Peyer's patch (tissue), 4 donors: ENCODE measurements at regions not wholly inside any gene's neighbourhood (a gene's known extent, or its start where the extent isn't known, plus 50 kb on each side); places are given as distances from the start of the nearest gene placed in this dataset.

Experiments used
- DNase-seq, 3 donors: peaks; one replicate each; pipeline ENCODE4 v3.0.0-alpha.2; 2017 to 2019
- H3K27ac ChIP-seq, 4 donors: fragments of 200-600 bp; sonication (generic); one replicate each; pipeline ENCODE4 v1.5.1; 2016 to 2019
- H3K27me3 ChIP-seq, 2 donors: fragments of 200-600 bp; sonication (generic); one replicate each; pipeline ENCODE4 v1.5.1; 2019
- H3K36me3 ChIP-seq, 3 donors: fragments of 200-600 bp; sonication (generic); one replicate each; pipeline ENCODE4 v1.5.1; 2016 to 2019
- H3K4me1 ChIP-seq, 4 donors: fragments of 200-600 bp; sonication (generic); one replicate each; pipeline ENCODE4 v1.5.1; 2016 to 2019
- H3K4me3 ChIP-seq, 4 donors: fragments of 200-600 bp; sonication (generic); 1 replicate in 3 of 4; 2 replicates in 1 of 4; pipeline ENCODE4 v1.5.1; 2016 to 2019; ENCODE audit warnings: mild to moderate bottlenecking in 1 of 4
- H3K9me3 ChIP-seq, 4 donors: fragments of 200-600 bp; sonication (generic); one replicate each; pipeline ENCODE4 v1.5.1; 2016 to 2019; ENCODE audit warnings: mild to moderate bottlenecking in 1 of 4
- CTCF ChIP-seq, 6 experiments: fragments of 450-650 bp in 4 of 6; fragments of 200-600 bp in 2 of 6; sonication (generic) in 1 of 6; IDR thresholded peaks; one replicate each; pipeline ENCODE4 v1.5.1; 2017 to 2019; ENCODE audit warnings: antibody characterized with exemption in 6 of 6, mild to moderate bottlenecking in 3 of 6, moderate library complexity in 1 of 6
- POLR2A ChIP-seq, 2 donors: fragments of 450-650 bp; IDR thresholded peaks; one replicate each; pipeline ENCODE4 v1.5.1; 2017; ENCODE audit warnings: antibody characterized with exemption in 2 of 2, mild to moderate bottlenecking in 2 of 2, moderate library complexity in 2 of 2

- TF ChIP-seq CTCF (IDR thresholded peaks at IDR 0.05): no peak
- TF ChIP-seq POLR2A (IDR thresholded peaks at IDR 0.05): no peak
- H3K36me3 ChIP-seq: no peaks in the 10 kb centered on the region
- no peaks in the 10 kb centered on the region for H3K4me1 ChIP-seq
- H3K4me3 ChIP-seq: no peak overlapping the region
- H3K27me3 ChIP-seq: no peaks in the 10 kb centered on the region
- H3K9me3 ChIP-seq: no peaks in the 10 kb centered on the region
- no peak overlapping the region for H3K27ac ChIP-seq
- DNase-seq: no peak
Observed at GRCh38 chr18:72152935-72153334, 391.2 kb downstream of the CBLN2 start.

GRCh38 chr18:72147830-72148229, 396.3 kb downstream of the CBLN2 start:
- Histone ChIP-seq H3K9me3 (no peaks in the 10 kb centered on the region), H3K27me3 (no peaks in the 10 kb centered on the region), H3K27ac (no peak overlapping the region), H3K4me1 (no peaks in the 10 kb centered on the region), H3K4me3 (no peak overlapping the region), H3K36me3 (no peaks in the 10 kb centered on the region)
- DNase-seq: no peak
- TF ChIP-seq POLR2A (IDR thresholded peaks at IDR 0.05): no peak

- Histone ChIP-seq H3K27me3 (no peaks in the 10 kb centered on the region), H3K4me3 (no peak overlapping the region), H3K36me3 (no peaks in the 10 kb centered on the region), H3K9me3 (no peaks in the 10 kb centered on the region), H3K4me1 (no peaks in the 10 kb centered on the region), H3K27ac (no peak overlapping the region)
- no peak for TF ChIP-seq POLR2A (IDR thresholded peaks at IDR 0.05)
- TF ChIP-seq CTCF (IDR thresholded peaks at IDR 0.05): no peak
- no peak for DNase-seq
Observed at GRCh38 chr18:72140007-72140406, 404.1 kb downstream of the CBLN2 start.

GRCh38 chr18:72128649-72129048, 415.5 kb downstream of the CBLN2 start:
- Histone ChIP-seq H3K36me3 (no peaks in the 10 kb centered on the region), H3K27ac (no peak overlapping the region), H3K4me1 (no peaks in the 10 kb centered on the region), H3K4me3 (no peak overlapping the region), H3K9me3 (no peaks in the 10 kb centered on the region), H3K27me3 (no peaks in the 10 kb centered on the region)
- DNase-seq: no peak
- TF ChIP-seq CTCF (IDR thresholded peaks at IDR 0.05) (no peak), POLR2A (IDR thresholded peaks at IDR 0.05) (no peak)

- no peaks in the 10 kb centered on the region for H3K4me1 ChIP-seq
- no peak overlapping the region for H3K27ac ChIP-seq
- H3K36me3 ChIP-seq: no peaks in the 10 kb centered on the region
- H3K4me3 ChIP-seq: no peak overlapping the region
- no peaks in the 10 kb centered on the region for H3K27me3 ChIP-seq
- TF ChIP-seq POLR2A (IDR thresholded peaks at IDR 0.05) (no peak), CTCF (IDR thresholded peaks at IDR 0.05) (no peak)
- H3K9me3 ChIP-seq: no peaks in the 10 kb centered on the region
- no peak for DNase-seq
Observed at GRCh38 chr18:72122103-72122502, 422.0 kb downstream of the CBLN2 start.

GRCh38 chr18:72119082-72119481, 425.1 kb downstream of the CBLN2 start:
- no peak overlapping the region for H3K4me3 ChIP-seq
- no peak overlapping the region for H3K27ac ChIP-seq
- no peak for DNase-seq
- H3K36me3 ChIP-seq: no peaks in the 10 kb centered on the region
- H3K4me1 ChIP-seq: no peaks in the 10 kb centered on the region
- TF ChIP-seq CTCF (IDR thresholded peaks at IDR 0.05): no peak
- no peak for TF ChIP-seq POLR2A (IDR thresholded peaks at IDR 0.05)
- H3K9me3 ChIP-seq: no peaks in the 10 kb centered on the region
- H3K27me3 ChIP-seq: no peaks in the 10 kb centered on the region
